ENCODE measurements at regions not wholly inside any gene's neighbourhood (a gene's known extent, or its start where the extent isn't known, plus 50 kb on each side); places are given as distances from the start of the nearest gene placed in this dataset.

GRCh38 chr3:124267406-124267805 is 275.5 kb upstream of the ROPN1 start:
- TF ChIP-seq CTCF (IDR thresholded peaks at IDR 0.05; ENCODE audit: extremely low read depth in 1 of 2, insufficient read depth in 1 of 2, low read depth in 1 of 2, low read length in 2 of 2) (no peak), FOS (IDR thresholded peaks at IDR 0.05; ENCODE audit: borderline replicate concordance, insufficient read depth, low read length) (no peak), POLR2A (IDR thresholded peaks at IDR 0.05; ENCODE audit: low read depth, low read length) (no peak), POLR2AphosphoS5 (IDR thresholded peaks at IDR 0.05; ENCODE audit: insufficient read depth, low read depth, low read length) (no peak), EZH2 (IDR thresholded peaks at IDR 0.05; ENCODE audit: borderline replicate concordance, low read depth, low read length, severe bottlenecking) (no peak)
